ENCODE measurements at regions not wholly inside any gene's neighbourhood (a gene's known extent, or its start where the extent isn't known, plus 50 kb on each side); places are given as distances from the start of the nearest gene placed in this dataset.

DNA sequence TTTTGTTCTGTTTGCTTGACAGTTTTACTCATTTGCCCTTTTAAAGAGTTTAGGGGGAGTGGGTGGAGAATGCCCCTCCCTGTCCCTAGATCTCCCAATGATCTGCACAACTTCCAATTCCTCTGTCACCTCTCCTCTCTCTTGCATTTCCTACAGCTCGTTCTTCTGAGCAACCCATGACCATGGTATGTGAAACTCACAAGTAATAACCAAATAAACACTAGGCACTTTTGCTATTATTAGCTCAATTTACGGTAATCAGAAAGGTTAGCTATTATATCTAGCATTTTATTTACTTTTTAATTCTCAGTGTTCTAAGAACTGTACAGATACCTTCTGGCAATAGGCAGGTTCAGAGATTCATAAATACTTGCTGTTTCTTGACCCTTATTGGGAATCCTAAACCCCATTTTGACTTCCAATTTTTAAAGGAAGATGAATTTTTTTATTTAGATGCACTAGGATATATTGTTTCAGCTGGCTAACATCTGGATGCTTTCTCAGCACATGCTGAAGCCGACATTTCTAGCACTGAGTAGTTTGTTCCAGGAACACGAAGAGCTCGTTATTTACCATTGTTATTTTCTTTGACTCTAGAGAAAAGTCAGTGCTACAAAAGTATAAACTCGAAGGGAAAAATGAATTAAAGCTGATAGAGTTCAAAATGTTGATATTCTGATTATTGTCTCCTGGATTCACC is 194.7 kb upstream of the TLL1 start:
- no peak for DNase-seq

DNA sequence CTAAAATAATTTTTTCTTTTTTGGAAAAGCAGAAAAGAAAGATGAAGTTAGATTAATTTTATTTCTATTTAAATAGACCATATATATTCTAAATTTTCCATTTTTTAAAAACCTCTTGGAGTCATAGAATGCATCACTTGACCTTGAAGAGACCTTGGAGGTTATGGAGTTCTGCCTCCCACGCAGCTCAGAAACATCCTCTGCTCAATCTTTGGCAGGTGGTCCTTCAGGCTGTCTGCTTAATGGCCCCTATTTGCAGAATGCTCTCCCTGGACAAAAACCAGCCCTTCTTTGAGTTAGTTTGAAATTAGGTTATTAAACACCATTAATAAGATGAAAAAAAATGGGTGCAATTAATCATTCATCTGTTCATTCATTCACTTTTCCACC is 194.1 kb upstream of the TLL1 start:
- DNase-seq: no peak

DNA sequence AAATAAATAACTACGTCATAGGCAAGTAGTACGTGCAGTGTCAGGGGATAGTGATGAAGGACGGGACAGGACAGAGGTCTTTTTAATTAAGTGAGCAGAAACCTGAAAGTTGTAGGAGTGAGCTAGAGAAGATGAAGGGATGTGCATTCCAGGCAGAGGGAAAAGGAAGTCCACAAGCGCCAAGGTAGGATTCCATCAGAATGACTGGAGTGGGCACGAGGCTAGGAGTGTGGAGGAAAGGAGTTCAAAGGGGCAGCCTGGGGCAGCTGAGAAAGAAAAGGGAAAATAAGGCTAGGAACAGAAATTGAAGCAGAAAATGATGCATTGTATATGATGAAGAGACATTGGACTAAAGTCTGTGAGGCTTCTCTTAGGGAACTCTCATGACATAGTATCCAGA is 192.2 kb upstream of the TLL1 start:
- no peak for DNase-seq

DNA sequence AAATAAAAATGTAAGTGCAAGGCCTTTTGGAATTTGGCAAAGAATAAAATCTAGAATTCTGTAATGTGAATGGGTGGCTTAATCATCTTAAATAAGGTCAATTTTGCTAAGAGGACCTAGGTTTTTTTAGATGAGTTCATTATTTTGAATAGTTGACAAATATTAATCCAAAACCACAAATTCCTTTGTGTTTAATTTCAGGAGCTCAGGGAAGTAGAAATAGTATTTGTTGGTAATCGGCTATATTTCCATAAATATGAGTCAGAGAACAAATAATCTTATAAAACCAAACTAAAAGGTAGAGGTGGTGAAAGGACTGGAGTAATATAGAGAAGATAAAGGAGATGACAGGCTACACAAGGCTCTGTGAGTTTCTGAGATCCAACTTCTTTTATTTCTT is 190.4 kb upstream of the TLL1 start:
- DNase-seq: no peak

DNA sequence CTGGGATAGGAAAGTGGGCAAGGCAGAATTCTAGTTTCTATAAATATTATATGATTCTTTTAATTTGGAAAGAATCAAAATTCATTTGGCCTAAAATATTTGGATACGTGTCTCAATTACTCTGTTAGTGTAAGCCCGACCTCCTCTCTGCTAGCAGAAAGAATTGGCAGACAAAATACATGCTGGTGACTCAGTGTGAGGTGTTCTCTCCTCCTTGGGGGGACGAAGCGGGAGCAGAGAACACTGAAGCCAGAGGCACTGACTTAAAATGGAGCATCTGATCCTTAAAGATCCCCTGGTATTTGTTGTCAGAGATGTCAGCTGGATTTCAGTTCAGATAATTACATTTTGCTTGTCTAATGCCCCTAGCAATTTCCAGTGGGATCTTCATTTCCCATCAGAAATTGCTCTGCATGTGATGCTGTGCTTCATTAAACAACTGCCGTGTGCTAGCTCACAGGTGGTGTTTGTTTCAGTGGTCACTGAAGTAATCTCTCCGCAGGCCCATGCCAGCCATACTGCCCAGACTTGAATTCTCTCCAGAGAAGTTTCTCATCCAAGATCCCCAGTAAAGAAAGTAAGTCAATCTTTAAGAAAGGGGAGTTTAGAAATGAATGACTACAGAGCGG is 188.7 kb upstream of the TLL1 start:
- DNase-seq: no peak

DNA sequence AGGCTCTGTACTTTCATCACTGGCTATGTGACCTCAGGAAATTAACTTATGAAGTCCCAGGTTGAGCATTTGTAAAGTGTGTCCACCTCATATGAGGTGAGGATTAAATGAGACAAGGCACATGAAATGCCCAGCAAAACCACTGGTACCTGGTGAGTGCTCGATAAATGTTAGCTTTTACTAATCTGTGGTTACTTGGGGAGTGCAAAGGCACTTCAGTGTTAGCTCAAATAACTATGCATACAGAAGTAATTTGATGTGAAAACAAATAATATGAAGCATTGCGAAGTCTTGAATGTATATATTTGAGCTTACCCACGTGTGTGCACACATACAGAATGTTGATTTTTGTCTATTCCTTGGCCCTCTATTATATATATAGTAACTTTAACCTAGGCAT is 186.3 kb upstream of the TLL1 start:
- no peak for DNase-seq

DNA sequence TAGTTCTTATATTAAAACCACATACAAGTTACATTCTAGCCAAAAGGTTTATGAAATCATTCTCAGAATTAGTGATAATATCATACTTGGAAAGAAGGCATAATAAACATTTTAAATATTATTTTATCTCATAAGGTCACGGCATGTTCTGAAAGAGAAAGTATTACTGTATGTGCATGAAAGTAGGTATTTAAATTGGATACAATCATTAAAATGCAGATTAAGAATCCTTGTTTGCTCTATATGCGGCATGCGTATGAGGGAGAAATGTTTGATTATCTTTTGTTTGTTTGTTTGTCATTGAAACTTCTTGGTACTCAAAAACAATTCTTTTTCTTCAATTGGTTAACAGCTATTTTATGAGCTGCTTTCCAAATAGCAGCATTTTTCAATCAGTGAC is 183.9 kb upstream of the TLL1 start:
- DNase-seq: no peak

DNA sequence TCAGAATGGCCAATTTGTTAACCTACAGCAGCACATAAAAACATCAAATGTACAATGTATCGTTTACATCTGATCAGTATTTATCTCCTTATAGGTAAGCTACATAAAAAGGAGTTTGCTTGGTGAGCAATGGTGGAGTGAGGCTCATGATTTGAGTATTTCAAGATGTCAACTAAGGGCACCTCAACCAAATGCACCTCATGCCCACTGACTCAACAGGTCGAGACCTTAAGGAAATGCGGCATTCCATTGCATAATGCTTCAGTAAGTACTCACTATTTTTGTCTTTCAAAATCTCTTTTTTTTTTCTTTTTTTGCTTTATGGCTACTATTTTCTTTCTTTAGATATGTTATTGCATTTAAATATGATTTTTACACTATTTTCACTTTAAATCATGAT is 181.0 kb upstream of the TLL1 start:
- no peak for DNase-seq

DNA sequence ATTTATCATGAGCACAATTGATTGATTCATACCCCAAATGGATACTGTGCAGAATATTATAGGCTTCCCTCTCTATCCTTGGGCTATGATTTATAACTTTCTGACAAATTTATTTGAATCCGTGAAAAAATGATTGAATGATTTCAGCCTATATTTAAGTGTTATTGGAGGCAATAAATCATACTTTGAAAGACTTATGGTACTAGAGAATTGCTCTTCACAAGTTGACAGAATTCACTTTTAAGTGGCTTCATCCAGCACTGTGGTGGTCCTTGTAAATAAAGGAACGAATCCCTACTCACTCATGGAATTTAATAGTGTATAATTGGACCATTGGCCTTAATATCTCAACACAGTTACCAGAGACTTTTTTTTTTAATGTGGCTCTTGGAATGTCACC is 174.8 kb upstream of the TLL1 start:
- DNase-seq: no peak

DNA sequence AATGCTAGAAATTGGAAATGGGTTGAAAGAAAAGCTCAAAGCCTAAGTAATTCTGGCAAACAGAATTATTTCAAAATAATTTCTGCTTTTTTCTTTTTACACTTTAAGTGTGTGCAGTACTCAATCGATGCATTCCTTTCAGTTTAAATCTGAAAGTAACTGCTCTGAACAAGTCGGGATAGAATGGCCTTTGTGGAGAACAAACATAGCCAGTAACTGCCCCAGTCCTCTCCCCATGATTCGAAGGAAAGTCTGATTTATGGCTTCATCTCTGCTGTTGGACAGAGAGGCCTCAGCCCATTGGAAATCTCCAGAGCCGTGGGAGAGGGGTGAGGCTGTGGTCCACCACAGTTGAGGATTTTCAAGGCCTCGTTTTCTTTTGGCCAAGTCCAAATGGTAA is 174.0 kb upstream of the TLL1 start:
- DNase-seq: no peak

DNA sequence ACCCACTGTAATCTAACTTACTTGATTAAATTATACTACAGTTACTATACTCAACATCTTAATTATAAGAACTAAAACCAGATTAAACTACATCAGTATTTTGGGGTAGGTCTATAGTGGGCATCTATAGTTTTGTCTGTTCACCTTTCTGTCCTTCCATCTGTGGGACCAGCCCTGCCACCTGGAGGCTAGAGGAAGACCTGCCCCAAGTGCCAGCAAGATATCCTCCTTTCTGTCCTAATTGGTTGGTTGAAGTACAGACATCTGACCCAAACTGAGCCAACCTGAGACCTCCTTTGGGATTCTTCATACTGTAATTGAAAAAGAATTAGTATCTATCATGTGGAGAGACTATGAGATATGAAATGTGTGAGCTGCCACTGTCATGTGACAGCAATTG is 172.2 kb upstream of the TLL1 start:
- DNase-seq: peak; percentile 9

DNA sequence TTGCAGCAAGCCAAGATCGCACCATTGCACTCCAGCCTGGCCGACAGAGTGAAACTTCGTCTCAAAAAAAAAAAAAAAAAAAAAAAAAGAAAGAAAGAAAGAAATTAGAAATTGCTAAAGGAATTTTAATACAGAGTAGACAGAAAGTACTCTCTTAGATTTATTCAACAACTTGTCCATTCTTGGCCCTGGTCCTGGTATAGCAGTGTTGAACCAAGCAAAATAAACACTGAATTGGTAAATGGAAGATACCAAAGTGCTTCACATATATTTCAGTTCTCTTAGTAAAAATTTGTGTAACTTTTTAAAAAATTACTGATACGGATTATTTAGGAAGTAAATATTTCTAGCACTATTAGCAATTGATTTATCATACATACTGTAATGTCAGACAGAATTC is 165.9 kb upstream of the TLL1 start:
- no peak for DNase-seq

DNA sequence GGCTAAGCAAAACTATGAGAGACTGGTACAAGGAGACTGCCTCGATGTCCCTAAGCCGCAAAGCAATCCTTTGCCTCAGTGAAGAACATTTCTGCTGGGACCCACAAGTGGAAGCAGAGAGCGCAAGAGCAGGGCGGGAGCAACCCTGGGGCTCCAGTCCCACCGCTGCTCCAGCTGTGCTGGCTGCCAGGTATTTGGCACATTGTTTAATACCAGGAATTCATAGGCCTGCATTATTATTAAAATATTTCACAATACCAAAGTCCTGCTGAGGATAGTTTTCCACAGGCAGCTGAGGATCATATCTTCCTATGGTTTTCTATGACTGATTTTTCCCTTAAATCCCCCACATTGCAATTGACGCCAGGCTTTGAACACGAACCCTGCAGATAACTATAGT is 163.5 kb upstream of the TLL1 start:
- no peak for DNase-seq

DNA sequence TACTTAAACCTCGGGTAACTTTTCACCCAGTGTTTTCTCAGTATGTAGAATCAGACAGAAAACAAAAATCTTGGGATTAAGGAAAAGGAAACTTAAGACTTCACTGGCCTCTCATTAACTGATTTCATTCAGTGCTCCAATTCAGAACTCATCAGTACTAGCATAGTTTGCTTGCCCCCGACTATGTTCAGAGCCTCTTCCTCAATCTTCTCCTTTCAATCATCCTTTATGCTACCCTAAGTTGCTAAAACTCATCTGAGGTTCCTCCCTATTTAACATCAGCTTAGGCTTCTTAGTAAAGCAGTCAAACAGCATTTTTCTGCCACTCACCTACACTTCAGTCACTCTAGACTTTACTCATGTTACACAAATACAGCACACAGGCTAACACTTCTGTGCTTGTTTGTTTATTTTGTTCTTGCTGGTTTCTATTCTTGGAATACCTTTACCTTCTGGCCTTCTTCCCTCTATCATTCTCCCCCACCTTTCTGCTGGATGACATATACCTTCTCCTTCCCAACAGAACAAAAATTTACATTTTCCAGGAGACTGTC is 163.0 kb upstream of the TLL1 start:
- no peak for DNase-seq

DNA sequence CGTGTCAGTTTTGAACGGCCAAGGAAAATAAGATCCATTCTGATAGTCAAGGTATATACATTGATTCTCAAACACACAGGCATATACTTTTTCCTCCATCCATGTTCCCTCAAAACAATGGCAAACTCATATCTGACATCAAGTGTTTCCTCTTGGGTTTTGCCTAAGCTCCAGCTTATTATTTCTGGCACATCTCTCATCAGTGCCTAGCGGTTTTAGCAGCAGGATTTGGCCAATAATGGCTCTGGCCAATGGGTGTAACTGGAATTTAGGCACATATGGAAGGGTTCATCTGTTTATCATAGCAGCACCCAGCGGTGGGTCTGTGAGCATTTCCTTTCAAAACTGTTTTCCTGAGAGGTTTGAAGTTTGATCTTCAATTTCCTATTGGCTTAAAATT is 161.6 kb upstream of the TLL1 start:
- DNase-seq: no peak

DNA sequence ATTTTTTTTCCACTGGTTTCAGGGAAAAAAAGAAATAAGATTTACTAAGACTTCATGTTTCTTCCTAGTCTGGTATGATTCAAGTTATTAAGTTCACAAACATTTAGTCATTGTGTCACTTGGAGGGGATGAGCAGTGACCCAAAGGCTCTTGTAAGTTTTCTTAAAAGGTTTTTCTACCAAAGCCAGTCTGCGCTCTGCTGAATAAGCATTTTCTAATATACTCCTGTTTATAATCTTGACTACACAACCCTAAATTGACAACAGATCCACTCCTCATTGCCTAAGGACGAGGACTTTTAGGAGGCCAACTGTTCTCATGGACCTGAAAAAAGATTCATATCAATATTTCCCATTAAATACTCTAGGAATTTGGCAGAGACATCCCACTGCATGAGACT is 161.1 kb upstream of the TLL1 start:
- no peak for DNase-seq

DNA sequence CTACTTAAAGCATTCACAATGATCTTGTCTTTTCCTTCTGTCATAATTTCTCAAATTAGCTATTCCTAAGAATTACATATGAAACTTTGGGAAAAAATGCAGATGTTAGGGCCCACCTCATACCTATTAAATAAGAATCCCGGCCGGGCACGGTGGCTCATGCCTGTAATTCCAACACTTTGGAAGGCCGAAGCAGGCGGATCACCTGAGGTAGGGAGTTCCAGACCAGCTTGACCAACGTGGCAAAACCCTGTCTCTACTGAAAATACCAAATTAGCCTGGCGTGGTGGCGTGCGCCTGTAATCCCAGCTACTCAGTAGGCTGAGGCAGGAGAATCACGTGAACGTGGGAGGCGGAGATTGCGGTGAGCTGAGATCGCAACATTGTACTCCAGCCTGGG is 158.4 kb upstream of the TLL1 start:
- no peak for DNase-seq

DNA sequence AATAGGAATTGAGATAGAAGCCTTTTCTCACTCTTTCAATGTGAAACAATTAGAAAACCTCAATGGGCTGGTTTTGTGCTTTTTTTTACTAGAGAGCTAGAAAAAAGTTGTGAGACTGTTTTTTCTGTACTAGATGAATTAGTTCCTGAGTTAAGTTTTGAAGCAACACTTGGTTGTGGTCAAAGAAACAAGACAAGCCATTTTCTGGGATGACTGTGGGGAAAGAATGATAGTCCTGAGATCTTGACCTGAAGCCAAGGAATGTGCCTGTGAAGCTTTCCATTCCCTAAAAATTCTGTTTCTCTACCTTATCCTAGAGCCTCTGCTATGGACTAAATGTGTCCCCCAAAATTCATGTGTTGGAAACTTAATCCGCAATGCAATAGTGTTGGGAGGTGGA is 157.8 kb upstream of the TLL1 start:
- DNase-seq: no peak

DNA sequence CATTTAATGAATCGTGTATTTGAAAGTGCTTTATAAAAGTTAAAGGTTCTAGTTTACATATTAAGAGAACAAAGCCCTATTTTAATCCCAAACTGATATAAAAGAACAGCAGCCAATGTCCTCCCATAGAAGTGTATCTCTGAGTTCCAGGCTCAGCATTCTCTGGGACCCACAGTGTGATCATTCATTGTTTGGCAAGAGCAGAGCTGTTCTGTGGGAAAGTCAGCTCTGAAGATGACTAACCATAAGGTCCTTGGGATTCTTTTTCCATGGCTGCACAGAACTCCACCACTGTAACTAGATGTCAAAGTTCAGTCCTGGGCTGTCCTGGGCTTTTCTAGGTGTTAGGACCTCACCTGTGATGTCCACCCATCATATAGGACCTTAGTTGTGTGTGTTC is 157.0 kb upstream of the TLL1 start:
- DNase-seq: no peak

DNA sequence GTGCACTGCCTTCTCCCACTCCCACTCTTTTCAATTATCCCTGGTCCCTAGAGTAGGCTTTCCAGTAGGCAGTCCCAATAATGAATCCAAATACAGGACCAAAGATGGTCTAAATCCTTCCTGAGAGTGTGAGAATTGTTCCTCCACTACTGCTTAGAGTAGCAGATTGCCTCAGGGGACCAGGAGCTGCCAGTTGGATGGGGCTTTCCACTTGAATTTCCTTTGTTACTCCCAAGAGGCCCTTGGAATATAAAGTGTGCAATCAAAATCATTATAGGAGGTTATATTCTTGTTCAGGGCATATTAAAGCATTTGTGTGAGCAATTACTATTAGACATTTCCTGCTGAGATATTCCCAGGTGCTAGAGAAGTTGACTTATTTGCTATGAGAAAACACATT is 156.6 kb upstream of the TLL1 start:
- DNase-seq: no peak

DNA sequence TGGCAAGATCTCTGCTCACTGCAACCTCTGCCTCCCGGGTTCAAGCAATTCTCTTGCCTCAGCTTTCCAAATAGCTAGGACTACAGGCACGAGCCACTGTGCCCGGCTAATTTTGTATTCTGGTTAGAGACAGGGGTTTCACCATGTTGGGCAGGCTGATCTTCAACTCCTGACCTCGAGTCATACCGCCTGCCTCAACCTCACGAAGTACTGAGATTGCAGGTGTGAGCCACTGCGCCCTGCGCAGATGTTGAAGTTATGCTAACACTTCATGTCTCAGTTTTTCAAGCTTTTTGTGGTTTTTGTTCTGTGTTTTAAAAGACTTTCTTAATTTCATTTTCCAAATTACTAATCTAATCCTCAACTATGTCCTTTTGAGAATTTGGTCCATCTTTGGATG is 154.4 kb upstream of the TLL1 start:
- no peak for DNase-seq

DNA sequence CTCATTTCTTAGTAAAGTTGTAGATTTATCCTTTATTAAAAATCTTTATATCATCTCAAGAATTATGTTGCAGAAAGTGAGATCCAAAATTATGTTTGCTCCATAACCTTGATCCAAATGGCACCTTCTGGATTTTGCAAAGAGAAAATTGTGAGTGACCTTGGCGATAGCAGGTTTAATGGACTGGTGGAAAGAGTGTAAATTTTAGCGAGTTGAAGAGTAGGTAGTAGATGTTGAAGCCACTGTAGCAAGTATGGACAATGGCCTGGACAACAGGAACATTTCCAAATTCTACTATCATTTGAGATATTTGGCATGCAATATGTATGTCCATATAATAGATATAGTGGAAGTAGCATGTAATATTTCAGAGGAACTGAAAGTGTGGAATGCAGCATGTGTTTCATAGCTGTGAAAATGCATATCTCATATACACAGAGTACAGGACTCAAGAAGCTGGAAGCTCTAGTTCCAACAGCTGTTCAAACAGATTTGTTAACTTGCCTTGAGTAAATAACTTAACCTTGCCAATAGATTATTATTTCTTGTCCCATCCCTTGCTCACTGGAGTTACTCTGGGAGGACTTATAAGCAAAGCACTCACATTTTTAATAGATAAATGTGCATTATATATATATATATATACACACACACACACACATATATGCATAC is 152.5 kb upstream of the TLL1 start:
- no peak for DNase-seq

DNA sequence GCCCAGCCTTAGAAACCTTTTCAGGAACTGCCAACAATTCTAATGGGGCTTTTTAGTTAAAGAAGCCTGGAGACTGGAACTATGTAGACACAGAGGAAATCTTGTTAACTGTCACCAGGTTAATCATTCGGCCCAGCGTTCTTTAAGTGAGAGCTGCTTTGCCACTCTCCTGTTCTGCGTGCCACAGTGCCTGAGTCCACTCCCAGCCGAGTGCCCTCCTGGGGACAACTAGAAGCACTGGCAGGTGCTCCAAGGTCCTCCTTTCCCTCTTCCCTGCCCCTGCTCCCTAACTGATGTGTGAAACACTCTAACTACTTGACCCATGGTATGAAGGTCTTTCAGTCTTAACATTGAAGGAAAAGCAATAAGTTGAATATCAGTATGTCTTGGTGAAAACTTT is 151.2 kb upstream of the TLL1 start:
- DNase-seq: no peak

DNA sequence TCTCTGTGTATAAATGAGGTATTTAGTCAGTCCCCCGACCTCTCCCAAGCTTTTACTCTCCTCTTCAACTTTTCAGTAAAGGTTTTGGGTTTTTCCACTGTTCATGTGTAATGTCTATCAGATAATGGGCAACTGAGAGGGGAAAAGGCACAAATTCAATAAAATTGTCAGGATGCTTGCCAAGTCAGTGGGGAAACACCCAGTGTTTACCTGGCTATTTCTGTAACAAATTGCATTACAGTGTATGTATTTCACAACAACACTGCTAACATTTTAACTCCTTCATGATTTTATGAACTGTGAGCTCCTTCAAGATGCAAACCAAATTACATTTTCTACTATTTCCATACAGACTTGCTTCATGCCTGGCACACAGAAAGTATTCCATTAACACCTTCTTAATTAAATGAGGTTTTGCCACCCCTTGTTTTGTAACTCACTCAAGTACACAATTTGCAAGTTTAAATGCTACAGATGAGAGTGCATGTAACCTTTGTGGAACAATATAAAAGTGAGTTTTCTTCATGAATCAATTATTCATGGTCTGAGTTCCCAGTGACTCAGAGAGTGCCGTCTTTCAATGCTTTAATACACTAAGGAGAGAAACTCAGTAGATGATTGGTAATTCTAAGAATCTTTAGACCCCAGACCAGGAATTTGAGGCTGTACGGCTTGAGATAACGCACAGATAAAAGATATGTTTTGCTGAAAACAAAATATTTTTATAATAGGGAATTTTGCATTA is 149.8 kb upstream of the TLL1 start:
- DNase-seq: no peak
